ENCODE measurements at regions not wholly inside any gene's neighbourhood (a gene's known extent, or its start where the extent isn't known, plus 50 kb on each side); places are given as distances from the start of the nearest gene placed in this dataset.
"Not testable (repeated sequence)": the region's sequence is repeated elsewhere in the genome, so short reads cannot be mapped to it uniquely, and the experiment has no call there.

GRCh38 chr19:33866696-33867095, 70.0 kb downstream of the KCTD15 start:
- Histone ChIP-seq H3K27ac (no peak overlapping the region), H3K36me3 (no peaks in the 10 kb centered on the region), H3K4me1 (no peaks in the 10 kb centered on the region), H3K9me3 (no peaks in the 10 kb centered on the region), H3K4me3 (no peak overlapping the region), H3K27me3 (no peaks in the 10 kb centered on the region)
- in situ Hi-C loops (cut with MboI; ENCODE audit: low sequenced_read_pairs in 4 of 4) = no loop called here
- ATAC-seq = no peak
- no peak for DNase-seq
- TF ChIP-seq CTCF (IDR thresholded peaks at IDR 0.05 in 4 of 5, conservative IDR thresholded peaks at IDR 0.05 in 1 of 5) = no peak
- no peak for TF ChIP-seq POLR2A (IDR thresholded peaks at IDR 0.05)
- intact Hi-C loops (cut with DNase I; ENCODE audit: low total_unique reads) = no loop called here

- Histone ChIP-seq H3K27ac (no peak overlapping the region), H3K36me3 (no peaks in the 10 kb centered on the region), H3K4me1 (no peaks in the 10 kb centered on the region), H3K9me3 (no peaks in the 10 kb centered on the region), H3K4me3 (peak overlapping the region; percentile 1 to 38 (median 20)), H3K27me3 (no peaks in the 10 kb centered on the region)
- DNase-seq = no peak
- TF ChIP-seq CTCF (IDR thresholded peaks at IDR 0.05 in 4 of 5, conservative IDR thresholded peaks at IDR 0.05 in 1 of 5) (no peak), POLR2A (IDR thresholded peaks at IDR 0.05) (no peak)
- intact Hi-C loops (cut with DNase I; ENCODE audit: low total_unique reads) (no loop called here), in situ Hi-C loops (cut with MboI; ENCODE audit: low sequenced_read_pairs in 4 of 4) (no loop called here)
- ATAC-seq = no peak
These were observed 71.5 kb downstream of the KCTD15 start for GRCh38 chr19:33868076-33868735.

GRCh38 chr19:33868788-33869412, 72.2 kb downstream of the KCTD15 start:
- intact Hi-C loops (cut with DNase I; ENCODE audit: low total_unique reads) = no loop called here
- H3K4me1 ChIP-seq = no peaks in the 10 kb centered on the region
- peak overlapping the region; percentile 1 to 38 (median 20) for H3K4me3 ChIP-seq
- H3K27me3 ChIP-seq = no peaks in the 10 kb centered on the region
- no peaks in the 10 kb centered on the region for H3K9me3 ChIP-seq
- in situ Hi-C loops (cut with MboI; ENCODE audit: low sequenced_read_pairs in 4 of 4) = no loop called here
- DNase-seq (no peak), ATAC-seq (no peak)
- no peak overlapping the region for H3K27ac ChIP-seq
- no peak for TF ChIP-seq POLR2A (IDR thresholded peaks at IDR 0.05)
- TF ChIP-seq CTCF (IDR thresholded peaks at IDR 0.05 in 4 of 5, conservative IDR thresholded peaks at IDR 0.05 in 1 of 5) = no peak
- no peaks in the 10 kb centered on the region for H3K36me3 ChIP-seq

GRCh38 chr19:33870298-33870932, 73.7 kb downstream of the KCTD15 start:
- intact Hi-C loops (cut with DNase I; ENCODE audit: low total_unique reads); H3K4me1 ChIP-seq; in situ Hi-C loops (cut with MboI; ENCODE audit: low sequenced_read_pairs in 4 of 4): not testable (repeated sequence)

GRCh38 chr19:33871605-33872004, 74.9 kb downstream of the KCTD15 start:
- ATAC-seq (no peak), DNase-seq (no peak)
- no peaks in the 10 kb centered on the region for H3K4me1 ChIP-seq
- no peaks in the 10 kb centered on the region for H3K36me3 ChIP-seq
- no peaks in the 10 kb centered on the region for H3K27me3 ChIP-seq
- no peak overlapping the region for H3K27ac ChIP-seq
- TF ChIP-seq POLR2A (IDR thresholded peaks at IDR 0.05) (no peak), CTCF (IDR thresholded peaks at IDR 0.05 in 4 of 5, conservative IDR thresholded peaks at IDR 0.05 in 1 of 5) (no peak)
- intact Hi-C loops (cut with DNase I; ENCODE audit: low total_unique reads) (no loop called here), in situ Hi-C loops (cut with MboI; ENCODE audit: low sequenced_read_pairs in 4 of 4) (no loop called here)
- H3K4me3 ChIP-seq = no peak overlapping the region
- no peaks in the 10 kb centered on the region for H3K9me3 ChIP-seq

More at GRCh38 chr19:33870298-33870932, 73.7 kb downstream of the KCTD15 start:
- not testable (repeated sequence) for H3K27ac ChIP-seq, H3K36me3 ChIP-seq, H3K4me3 ChIP-seq, ATAC-seq, H3K9me3 ChIP-seq, DNase-seq, H3K27me3 ChIP-seq
